DLD1 (cell line): ENCODE measurements at regions not wholly inside any gene's neighbourhood (a gene's known extent, or its start where the extent isn't known, plus 50 kb on each side); places are given as distances from the start of the nearest gene placed in this dataset.

Source experiments
- in situ Hi-C: cut with HindIII; loops from 2 replicates; pipeline ENCODE4 v1.10.0; 2017; ENCODE audit warnings: low sequenced_read_pairs

GRCh38 chr5:58040846-58041245, 419.0 kb downstream of the PLK2 start:
- in situ Hi-C loops = loop anchor here (10.0 kb wide), 1 partner anchor 436 kb away; no protein-coding TSS in a partner anchor

- in situ Hi-C loops = loop anchor here (10.0 kb wide), 1 partner anchor 435 kb away; no protein-coding TSS in a partner anchor
These were observed 419.8 kb downstream of the PLK2 start for GRCh38 chr5:58040044-58040443.

GRCh38 chr5:58037899-58038298, 422.0 kb downstream of the PLK2 start:
- in situ Hi-C loops = no loop called here

GRCh38 chr5:58025809-58026208, 434.1 kb downstream of the PLK2 start:
- in situ Hi-C loops = no loop called here

GRCh38 chr5:58024151-58024550, 435.7 kb downstream of the PLK2 start:
- in situ Hi-C loops = no loop called here

- in situ Hi-C loops = no loop called here
These were observed 437.8 kb downstream of the PLK2 start for GRCh38 chr5:58022055-58022454.

- in situ Hi-C loops = no loop called here
These were observed 438.4 kb downstream of the PLK2 start for GRCh38 chr5:58021466-58021865.

- in situ Hi-C loops = no loop called here
These were observed 440.3 kb downstream of the PLK2 start for GRCh38 chr5:58019614-58020013.

GRCh38 chr5:58018016-58018415, 441.9 kb downstream of the PLK2 start:
- in situ Hi-C loops = no loop called here

- in situ Hi-C loops = no loop called here
These were observed 443.0 kb downstream of the PLK2 start for GRCh38 chr5:58016877-58017276.

GRCh38 chr5:58016358-58016757, 443.5 kb downstream of the PLK2 start:
- in situ Hi-C loops = no loop called here

- in situ Hi-C loops = no loop called here
These were observed 444.7 kb downstream of the PLK2 start for GRCh38 chr5:58015175-58015574.

- in situ Hi-C loops = no loop called here
These were observed 446.2 kb downstream of the PLK2 start for GRCh38 chr5:58013542-58014258.

GRCh38 chr5:58012801-58013315, 447.0 kb downstream of the PLK2 start:
- in situ Hi-C loops = no loop called here

GRCh38 chr5:58012102-58012501, 447.8 kb downstream of the PLK2 start:
- in situ Hi-C loops = no loop called here

- in situ Hi-C loops = no loop called here
These were observed 448.6 kb downstream of the PLK2 start for GRCh38 chr5:58011301-58011700.

GRCh38 chr5:58009754-58010153, 450.1 kb downstream of the PLK2 start:
- in situ Hi-C loops = no loop called here

GRCh38 chr5:58002323-58002722, 457.6 kb downstream of the PLK2 start:
- in situ Hi-C loops = no loop called here

- in situ Hi-C loops = no loop called here
These were observed 466.0 kb downstream of the PLK2 start for GRCh38 chr5:57993866-57994265.

GRCh38 chr5:57989378-57989777, 470.5 kb downstream of the PLK2 start:
- in situ Hi-C loops = no loop called here

GRCh38 chr5:57988813-57989212, 471.1 kb downstream of the PLK2 start:
- in situ Hi-C loops = no loop called here

- in situ Hi-C loops = no loop called here
These were observed 472.3 kb downstream of the PLK2 start for GRCh38 chr5:57987552-57987951.
